Keratinocyte (primary cell): ENCODE measurements at regions not wholly inside any gene's neighbourhood (a gene's known extent, or its start where the extent isn't known, plus 50 kb on each side); places are given as distances from the start of the nearest gene placed in this dataset.

Experiments used
- EZH2 ChIP-seq: IDR thresholded peaks from one replicate; pipeline ENCODE4 v1.6.1; 2012; ENCODE audit warnings: inconsistent platforms, mild to moderate bottlenecking, low read length, moderate library complexity
- TF ChIP-seq, protein P1 (sequence below), 3 experiments: IDR thresholded peaks in 1 of 3; conservative IDR thresholded peaks in 1 of 3; optimal IDR thresholded peaks in 1 of 3; 2 replicates in 2 of 3; 3 replicates in 1 of 3; pipeline versions ENCODE3 to v1.5.1; 2011; ENCODE audit warnings: low read length in 3 of 3, mild to moderate bottlenecking in 3 of 3, moderate library complexity in 2 of 3, control low read depth in 1 of 3, inconsistent platforms in 1 of 3; ENCODE audit not compliant: insufficient read depth in 2 of 3; ENCODE audit errors: extremely low read depth in 1 of 3

DNA sequence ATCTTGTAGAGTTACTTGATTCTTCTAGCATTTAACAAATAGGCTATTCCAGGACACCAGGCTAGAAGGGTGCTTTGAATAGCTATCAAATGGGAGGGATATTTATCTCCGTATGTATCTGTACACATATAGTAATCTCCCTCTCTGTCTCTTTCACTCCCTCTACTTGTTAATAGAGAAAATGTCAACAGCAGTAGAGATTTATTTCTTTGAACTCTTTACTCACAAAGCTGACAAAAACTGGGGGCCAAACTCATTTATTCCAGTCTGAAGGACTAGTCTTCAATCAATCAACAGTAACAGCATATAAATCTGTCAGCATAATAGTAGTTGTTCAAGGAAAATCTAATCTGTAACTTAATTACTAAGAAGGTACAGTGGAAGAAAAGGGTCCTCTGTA lies 78.2 kb upstream of the FER start:
- TF ChIP-seq, protein P1, sequence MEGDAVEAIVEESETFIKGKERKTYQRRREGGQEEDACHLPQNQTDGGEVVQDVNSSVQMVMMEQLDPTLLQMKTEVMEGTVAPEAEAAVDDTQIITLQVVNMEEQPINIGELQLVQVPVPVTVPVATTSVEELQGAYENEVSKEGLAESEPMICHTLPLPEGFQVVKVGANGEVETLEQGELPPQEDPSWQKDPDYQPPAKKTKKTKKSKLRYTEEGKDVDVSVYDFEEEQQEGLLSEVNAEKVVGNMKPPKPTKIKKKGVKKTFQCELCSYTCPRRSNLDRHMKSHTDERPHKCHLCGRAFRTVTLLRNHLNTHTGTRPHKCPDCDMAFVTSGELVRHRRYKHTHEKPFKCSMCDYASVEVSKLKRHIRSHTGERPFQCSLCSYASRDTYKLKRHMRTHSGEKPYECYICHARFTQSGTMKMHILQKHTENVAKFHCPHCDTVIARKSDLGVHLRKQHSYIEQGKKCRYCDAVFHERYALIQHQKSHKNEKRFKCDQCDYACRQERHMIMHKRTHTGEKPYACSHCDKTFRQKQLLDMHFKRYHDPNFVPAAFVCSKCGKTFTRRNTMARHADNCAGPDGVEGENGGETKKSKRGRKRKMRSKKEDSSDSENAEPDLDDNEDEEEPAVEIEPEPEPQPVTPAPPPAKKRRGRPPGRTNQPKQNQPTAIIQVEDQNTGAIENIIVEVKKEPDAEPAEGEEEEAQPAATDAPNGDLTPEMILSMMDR (optimal IDR thresholded peaks at IDR 0.05 in 1 of 3, IDR thresholded peaks at IDR 0.05 in 1 of 3, conservative IDR thresholded peaks at IDR 0.05 in 1 of 3; ENCODE audit: extremely low read depth in 1 of 3, insufficient read depth in 2 of 3, low read length in 3 of 3), result no peak
- TF ChIP-seq EZH2, result no peak
